Muscle layer of duodenum (tissue), 2 donors: ENCODE measurements at regions not wholly inside any gene's neighbourhood (a gene's known extent, or its start where the extent isn't known, plus 50 kb on each side); places are given as distances from the start of the nearest gene placed in this dataset.

Experiments used
- H3K27ac ChIP-seq: one replicate; pipeline ENCODE4 v1.7.0; 2013; ENCODE audit warnings: mild to moderate bottlenecking, low read length
- H3K27me3 ChIP-seq: one replicate; pipeline ENCODE4 v1.7.0; 2013; ENCODE audit warnings: low read depth, mild to moderate bottlenecking, control low read depth, low read length
- H3K36me3 ChIP-seq, 2 donors: one replicate each; pipeline ENCODE4 v1.7.0; 2013; ENCODE audit warnings: low read length in 2 of 2, control low read depth in 1 of 2, mild to moderate bottlenecking in 1 of 2; ENCODE audit not compliant: insufficient read depth in 2 of 2, control insufficient read depth in 1 of 2
- H3K4me1 ChIP-seq, 2 donors: one replicate each; pipeline ENCODE4 v1.7.0; 2013; ENCODE audit warnings: low read length in 2 of 2, mild to moderate bottlenecking in 2 of 2, control low read depth in 1 of 2, moderate library complexity in 1 of 2; ENCODE audit not compliant: insufficient read depth in 2 of 2, control insufficient read depth in 1 of 2
- H3K4me3 ChIP-seq, 2 donors: one replicate each; pipeline ENCODE4 v1.7.0; 2013; ENCODE audit warnings: low read length in 2 of 2, low read depth in 1 of 2, mild to moderate bottlenecking in 1 of 2
- H3K9me3 ChIP-seq, 2 donors: one replicate each; pipeline ENCODE4 v1.7.0; 2013; ENCODE audit warnings: low read length in 2 of 2, control low read depth in 1 of 2, mild to moderate bottlenecking in 1 of 2; ENCODE audit not compliant: control insufficient read depth in 1 of 2
- donor health status: healthy.

DNA sequence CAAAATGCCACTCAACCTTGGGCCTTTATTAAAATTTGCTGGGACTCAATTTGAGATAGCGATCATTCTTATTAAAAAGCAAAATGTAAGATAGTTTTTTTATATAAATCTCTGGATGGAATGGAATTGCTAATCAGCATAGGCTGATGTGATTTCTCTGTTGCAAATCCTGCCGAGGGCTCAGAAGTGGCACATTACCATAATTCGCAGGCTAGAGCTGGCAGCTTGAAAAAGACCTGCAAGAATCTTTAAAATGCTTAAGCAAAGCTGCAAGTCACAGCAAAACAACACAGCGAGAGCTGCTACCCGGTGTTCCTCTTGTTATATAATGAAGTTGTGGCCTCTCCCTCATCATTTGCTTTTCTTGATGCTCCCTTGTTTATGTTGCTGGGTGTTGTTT lies 448.1 kb downstream of the GATA3 start:
- Histone ChIP-seq H3K4me1 (no peaks in the 10 kb centered on the region), H3K27ac (no peak overlapping the region), H3K27me3 (no peaks in the 10 kb centered on the region), H3K4me3 (no peak overlapping the region), H3K9me3 (no peaks in the 10 kb centered on the region), H3K36me3 (no peaks in the 10 kb centered on the region)

DNA sequence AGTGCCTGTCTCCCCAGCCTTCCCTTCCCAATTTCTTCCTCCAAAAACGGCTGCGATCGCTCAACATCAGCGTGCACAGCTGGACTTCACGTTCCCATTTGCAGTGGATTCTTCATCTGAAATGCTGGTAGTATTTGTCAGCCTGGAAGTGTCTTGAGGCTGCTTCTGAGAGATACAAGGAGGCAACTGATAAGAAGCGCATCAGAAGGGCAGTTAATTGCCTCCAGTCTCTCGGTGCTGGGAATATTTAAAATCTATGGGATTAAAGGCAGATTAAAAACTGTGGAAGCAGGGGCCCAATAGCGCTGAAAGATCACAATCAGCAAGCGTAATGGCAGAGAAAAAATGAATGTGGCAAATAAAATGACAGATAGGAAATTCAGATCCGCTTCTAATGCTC lies 450.0 kb downstream of the GATA3 start:
- no peak overlapping the region for H3K27ac ChIP-seq
- no peaks in the 10 kb centered on the region for H3K9me3 ChIP-seq
- no peak overlapping the region for H3K4me3 ChIP-seq
- H3K4me1 ChIP-seq, result no peaks in the 10 kb centered on the region
- no peaks in the 10 kb centered on the region for H3K27me3 ChIP-seq
- H3K36me3 ChIP-seq, result no peaks in the 10 kb centered on the region

DNA sequence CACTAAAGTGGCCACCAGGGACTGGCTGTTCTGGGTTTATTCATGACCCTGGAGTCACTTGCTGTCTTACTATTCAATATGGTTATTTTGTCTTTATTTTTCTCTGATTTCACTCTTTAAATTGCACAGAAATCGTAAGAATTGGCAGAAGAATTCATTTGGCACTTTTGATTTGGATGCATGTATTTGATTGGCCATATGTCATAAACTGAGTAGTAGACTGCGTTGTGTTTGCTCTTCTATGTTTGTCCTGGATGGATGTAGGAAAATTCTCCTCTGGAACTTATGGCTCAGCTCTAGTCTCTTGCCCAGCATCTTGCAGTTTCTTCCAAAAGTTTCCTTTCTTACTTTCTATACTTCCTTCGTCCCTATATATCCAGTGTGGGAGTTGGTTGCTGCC lies 452.7 kb downstream of the GATA3 start:
- Histone ChIP-seq H3K4me1 (no peaks in the 10 kb centered on the region), H3K9me3 (no peaks in the 10 kb centered on the region), H3K36me3 (no peaks in the 10 kb centered on the region), H3K4me3 (no peak overlapping the region), H3K27ac (no peak overlapping the region), H3K27me3 (no peaks in the 10 kb centered on the region)

DNA sequence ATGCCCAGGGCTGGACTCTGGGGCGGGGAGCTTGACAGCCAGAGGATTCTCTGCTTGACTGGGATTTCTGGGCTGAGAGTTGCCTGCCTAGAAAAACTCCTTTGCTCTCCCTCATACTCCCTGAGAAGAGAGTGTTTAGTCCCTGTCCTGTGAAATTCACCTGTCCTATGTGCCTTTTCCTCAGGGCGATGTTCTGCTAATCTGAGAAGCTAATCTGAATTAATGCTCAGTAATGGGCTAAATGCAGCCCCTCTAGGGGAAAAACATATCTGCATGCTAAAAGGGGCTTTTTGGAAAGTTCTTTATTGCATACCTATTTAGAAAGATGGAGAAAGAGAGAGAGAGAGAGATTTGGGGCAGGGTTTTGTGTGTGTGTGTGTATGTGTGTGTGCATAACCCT lies 454.4 kb downstream of the GATA3 start:
- Histone ChIP-seq H3K9me3 (no peaks in the 10 kb centered on the region), H3K4me1 (no peaks in the 10 kb centered on the region), H3K27ac (no peak overlapping the region), H3K27me3 (no peaks in the 10 kb centered on the region), H3K36me3 (no peaks in the 10 kb centered on the region), H3K4me3 (no peak overlapping the region)

DNA sequence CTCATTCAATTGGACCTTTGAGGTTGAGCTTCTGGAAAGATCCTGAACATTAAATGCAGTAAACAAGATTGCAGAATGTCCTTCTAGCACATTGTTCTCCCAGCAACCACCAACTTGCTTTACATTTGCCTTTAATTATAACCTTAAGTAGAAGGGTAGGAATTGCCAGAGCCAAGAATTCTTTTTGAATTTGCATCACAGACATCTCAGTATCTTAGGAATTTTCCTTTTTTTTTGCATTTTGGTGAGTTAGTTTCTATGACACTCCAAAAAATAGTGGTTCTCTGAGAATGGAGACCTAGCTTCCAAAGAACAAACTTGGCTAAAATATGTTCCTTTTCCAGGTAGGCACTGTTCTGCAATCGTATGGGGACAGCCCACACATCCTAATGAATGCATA lies 456.0 kb downstream of the GATA3 start:
- no peak overlapping the region for H3K27ac ChIP-seq
- H3K4me3 ChIP-seq, result no peak overlapping the region
- H3K27me3 ChIP-seq, result no peaks in the 10 kb centered on the region
- H3K4me1 ChIP-seq, result no peaks in the 10 kb centered on the region
- no peaks in the 10 kb centered on the region for H3K9me3 ChIP-seq
- no peaks in the 10 kb centered on the region for H3K36me3 ChIP-seq

DNA sequence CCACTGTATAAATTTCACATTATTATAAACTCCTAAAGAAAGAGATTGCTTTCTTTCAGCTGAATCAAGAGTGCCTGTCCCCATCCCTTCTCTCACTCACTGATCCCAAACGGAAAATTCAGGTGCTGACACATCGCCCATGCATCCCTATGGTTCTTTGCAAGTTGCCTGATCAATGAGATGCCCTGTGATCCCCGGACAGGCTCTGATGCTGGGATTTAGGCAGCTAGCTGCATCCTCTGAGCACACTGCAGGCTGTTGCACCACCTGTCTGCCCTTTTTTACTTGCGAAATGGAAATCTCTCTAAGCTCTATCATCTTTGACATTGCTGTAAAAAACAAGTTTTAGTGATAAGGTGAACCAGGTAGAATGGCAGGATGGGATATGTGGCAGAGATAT lies 456.5 kb downstream of the GATA3 start:
- H3K4me3 ChIP-seq, result no peak overlapping the region
- no peaks in the 10 kb centered on the region for H3K9me3 ChIP-seq
- H3K4me1 ChIP-seq, result no peaks in the 10 kb centered on the region
- H3K36me3 ChIP-seq, result no peaks in the 10 kb centered on the region
- H3K27me3 ChIP-seq, result no peaks in the 10 kb centered on the region
- H3K27ac ChIP-seq, result no peak overlapping the region

DNA sequence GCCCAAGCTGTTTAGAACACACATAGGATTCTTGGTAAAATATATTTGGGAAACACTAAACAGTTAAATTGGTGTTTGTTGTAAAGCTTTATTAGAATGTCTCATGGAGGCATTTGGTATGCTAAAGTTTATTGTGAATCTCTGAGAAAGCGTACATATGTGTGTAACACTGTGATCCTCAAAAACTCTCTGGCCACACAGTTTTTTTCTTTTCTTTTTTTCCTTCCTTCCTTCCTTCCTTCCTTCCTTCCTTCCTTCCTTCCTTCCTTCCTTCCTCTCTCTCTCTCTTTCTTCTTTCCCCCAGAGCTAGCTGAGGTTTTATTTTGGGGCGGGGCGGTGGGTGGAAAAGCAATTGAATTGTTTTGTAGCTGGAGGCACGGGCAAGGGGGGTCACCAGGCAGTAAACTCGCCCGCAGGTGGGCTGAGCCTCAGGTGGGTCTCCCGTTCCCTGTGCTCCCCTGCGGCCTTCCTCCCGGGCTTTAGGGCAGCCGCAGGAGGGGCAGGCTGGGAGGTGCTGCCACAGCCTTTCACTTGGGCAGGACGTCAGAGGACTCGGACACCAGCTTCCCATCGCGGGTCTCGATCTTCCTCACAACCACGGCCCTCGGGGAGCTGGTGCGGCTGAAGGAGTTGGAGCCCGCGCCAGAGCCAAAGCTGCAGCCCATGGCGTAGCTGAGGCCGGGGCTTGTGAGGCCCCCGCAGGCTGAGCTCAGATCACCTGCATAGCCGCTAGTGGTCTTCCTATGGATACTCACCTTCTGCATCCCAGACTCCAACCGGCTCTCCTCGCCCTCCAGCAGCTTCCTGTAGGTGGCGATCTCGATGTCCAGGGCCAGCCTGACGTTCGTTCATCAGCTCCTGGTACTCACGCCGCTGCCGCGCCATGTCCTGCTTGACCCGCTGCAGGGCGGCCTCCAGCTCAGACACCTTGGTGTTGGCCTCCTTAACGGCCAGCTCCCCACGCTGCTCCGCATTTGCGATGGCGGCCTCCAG lies 459.0 kb downstream of the GATA3 start:
- no peak overlapping the region for H3K27ac ChIP-seq
- no peak overlapping the region for H3K4me3 ChIP-seq
- no peaks in the 10 kb centered on the region for H3K27me3 ChIP-seq

DNA sequence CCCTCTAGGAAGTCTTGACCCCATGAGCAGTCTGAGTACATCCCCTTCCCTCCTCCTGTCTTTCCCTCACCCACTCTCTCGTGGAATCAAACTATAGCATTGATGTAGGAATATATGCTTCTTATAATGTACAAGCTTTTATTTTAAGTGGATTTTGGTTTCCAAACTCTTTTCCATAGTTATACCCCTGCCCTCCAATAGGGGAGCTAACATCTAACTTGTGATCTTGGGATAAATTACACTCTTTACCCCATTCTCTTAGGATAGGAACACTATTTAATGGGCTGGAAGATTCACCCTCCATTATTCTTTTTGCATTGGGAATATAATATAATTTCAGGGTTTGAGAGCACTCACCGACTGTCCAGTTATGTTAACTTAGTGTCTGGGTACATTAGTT lies 465.9 kb downstream of the GATA3 start:
- Histone ChIP-seq H3K27ac (no peak overlapping the region), H3K9me3 (no peaks in the 10 kb centered on the region), H3K36me3 (no peaks in the 10 kb centered on the region), H3K4me3 (no peak overlapping the region), H3K27me3 (no peaks in the 10 kb centered on the region), H3K4me1 (no peaks in the 10 kb centered on the region)

More for the DNA sequence above, 459.0 kb downstream of the GATA3 start:
- H3K36me3 ChIP-seq, result no peaks in the 10 kb centered on the region
- H3K4me1 ChIP-seq, result no peaks in the 10 kb centered on the region
- H3K9me3 ChIP-seq, result no peaks in the 10 kb centered on the region

DNA sequence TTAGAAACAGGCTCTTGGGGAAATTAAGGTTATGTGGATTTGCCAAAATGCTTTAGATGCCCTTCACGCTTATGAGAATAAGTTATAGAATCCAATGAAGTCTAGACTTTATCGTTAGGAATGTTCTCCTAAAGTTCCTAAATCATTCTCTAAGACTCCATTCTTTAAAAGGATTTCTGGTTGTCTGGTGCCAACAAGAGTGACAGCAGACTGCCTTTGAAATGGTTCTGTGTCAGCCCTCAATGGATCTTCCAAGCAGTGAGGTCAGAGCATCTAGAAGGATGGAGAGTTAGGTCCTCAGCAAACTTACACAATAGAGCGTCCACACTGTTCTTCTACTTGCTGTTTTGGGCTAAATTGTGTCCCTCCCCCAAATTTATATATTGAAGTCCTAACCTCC lies 473.3 kb downstream of the GATA3 start:
- Histone ChIP-seq H3K9me3 (peaks cover 0 to 3% of the 10 kb centered on the region in 2 donors), H3K4me1 (no peaks in the 10 kb centered on the region), H3K36me3 (no peaks in the 10 kb centered on the region), H3K27me3 (no peaks in the 10 kb centered on the region), H3K27ac (no peak overlapping the region), H3K4me3 (no peak overlapping the region)

DNA sequence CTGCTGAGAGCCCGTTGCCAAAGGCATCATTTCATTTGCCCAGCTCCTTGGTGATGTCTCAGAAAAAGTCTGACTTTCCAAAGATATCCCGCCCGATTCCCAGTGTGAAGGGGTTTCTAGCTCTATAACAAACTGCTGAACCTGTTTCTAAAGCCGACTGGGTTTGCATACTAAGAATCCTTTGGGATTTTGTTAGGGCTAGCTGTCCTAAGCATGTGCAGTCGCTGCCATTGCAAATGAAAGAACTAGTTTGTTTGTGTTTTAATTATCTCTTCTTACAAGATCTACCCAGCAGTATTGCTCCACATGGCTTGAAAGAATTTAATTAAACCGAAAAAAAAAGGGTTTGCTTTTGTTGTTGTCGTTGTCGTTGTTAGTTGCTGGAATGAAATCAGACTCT lies 476.6 kb downstream of the GATA3 start:
- H3K27me3 ChIP-seq, result no peaks in the 10 kb centered on the region
- H3K4me1 ChIP-seq, result no peaks in the 10 kb centered on the region
- peaks cover 0 to 3% of the 10 kb centered on the region in 2 donors for H3K9me3 ChIP-seq
- no peak overlapping the region for H3K4me3 ChIP-seq
- no peaks in the 10 kb centered on the region for H3K36me3 ChIP-seq
- no peak overlapping the region for H3K27ac ChIP-seq

DNA sequence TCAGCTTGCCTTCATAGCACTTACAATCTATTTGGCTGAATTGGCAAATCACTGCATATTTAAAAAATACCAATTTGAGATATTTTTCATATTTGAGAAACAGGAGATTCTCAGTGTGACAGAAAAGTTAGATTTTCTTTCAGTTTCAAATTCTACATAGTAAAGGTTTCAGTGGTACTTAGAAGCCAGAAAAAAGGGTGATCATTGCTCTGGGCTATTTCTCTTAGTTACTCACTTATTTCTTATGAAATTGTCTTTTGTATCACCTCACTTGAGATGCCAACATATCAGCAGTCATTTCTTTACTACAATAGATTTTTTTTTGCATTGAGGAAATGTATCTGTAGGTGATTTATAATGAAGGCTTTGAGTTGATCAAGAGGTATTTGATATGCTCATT lies 478.2 kb downstream of the GATA3 start:
- no peaks in the 10 kb centered on the region for H3K36me3 ChIP-seq
- H3K27me3 ChIP-seq, result no peaks in the 10 kb centered on the region

DNA sequence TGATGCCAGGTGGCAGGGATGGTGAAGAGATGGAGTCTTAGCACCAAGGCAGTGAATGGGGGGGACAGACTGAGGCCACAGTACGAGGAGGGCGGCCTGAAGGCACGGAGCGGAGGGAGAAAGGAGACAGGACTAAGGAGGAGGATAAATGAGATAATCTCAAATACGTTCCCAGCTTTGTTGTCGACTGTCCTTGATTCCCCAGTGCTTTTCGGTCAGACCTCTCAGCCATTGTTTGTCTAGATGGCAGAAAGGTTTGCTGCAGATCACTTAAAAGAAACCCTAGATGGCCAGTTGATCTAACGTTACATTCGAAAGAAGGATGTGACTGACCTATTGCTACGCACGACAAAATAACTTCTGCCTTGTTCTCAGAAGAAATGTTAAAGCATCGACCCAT lies 479.0 kb downstream of the GATA3 start:
- Histone ChIP-seq H3K27me3 (no peaks in the 10 kb centered on the region), H3K36me3 (no peaks in the 10 kb centered on the region), H3K4me1 (no peaks in the 10 kb centered on the region), H3K27ac (no peak overlapping the region), H3K4me3 (no peak overlapping the region), H3K9me3 (no peaks in the 10 kb centered on the region)

More for the DNA sequence above, 478.2 kb downstream of the GATA3 start:
- Histone ChIP-seq H3K4me3 (no peak overlapping the region), H3K27ac (no peak overlapping the region), H3K4me1 (no peaks in the 10 kb centered on the region), H3K9me3 (no peaks in the 10 kb centered on the region)
